Panc1 (cell line): ENCODE measurements at regions not wholly inside any gene's neighbourhood (a gene's known extent, or its start where the extent isn't known, plus 50 kb on each side); places are given as distances from the start of the nearest gene placed in this dataset.

Source experiments
- ATAC-seq: fragments of 200-7000 bp; cut with Tn5 transposase; 2 replicates; pipeline ENCODE4 v1.9.1; 2020; ENCODE audit warnings: mild to moderate bottlenecking, moderate library complexity
- BruUV-seq: library from RNA; stranded (reverse); fragments of 400-500 nt; replicated peaks from 2 replicates; lab custom pipeline; 2021; lab: Mats Ljungman, UMichigan
- CTCF ChIA-PET: fragments of 300-600 bp; sonication (Branson Sonifier 250); formaldehyde crosslinking; loops from one replicate; lab custom pipeline; 2022; ENCODE audit warnings: antibody characterized with exemption; lab: Charles Lee
- POLR2A ChIA-PET: fragments of 300-600 bp; sonication (Branson Sonifier 250); formaldehyde crosslinking; loops from one replicate; lab custom pipeline; 2022; ENCODE audit warnings: antibody characterized with exemption; lab: Charles Lee
- DNase-seq: peaks from one replicate; pipeline ENCODE4 v3.0.0-alpha.2; 2010; ENCODE audit warnings: low read depth, low spot score
- H3K27ac ChIP-seq: 2 replicates; pipeline ENCODE4 v1.5.1; 2011; ENCODE audit warnings: mild to moderate bottlenecking, low read length, inconsistent platforms
- H3K27me3 ChIP-seq: fragments of 200-500 bp; sonication (Bioruptor generic); 2 replicates; pipeline ENCODE4 v1.6.0; 2014; ENCODE audit warnings: low read length, inconsistent platforms; ENCODE audit not compliant: control insufficient read depth, insufficient read depth
- H3K36me3 ChIP-seq: fragments of 200-500 bp; sonication (Bioruptor generic); 2 replicates; pipeline ENCODE4 v1.5.1; 2014; ENCODE audit warnings: inconsistent platforms, mild to moderate bottlenecking, low read length, moderate library complexity; ENCODE audit not compliant: control insufficient read depth, insufficient read depth
- H3K4me1 ChIP-seq: 2 replicates; pipeline ENCODE4 v1.5.1; 2011; ENCODE audit warnings: inconsistent platforms, mild to moderate bottlenecking, low read length, moderate library complexity; ENCODE audit not compliant: control insufficient read depth, insufficient read depth
- H3K4me3 ChIP-seq, 2 experiments: 2 replicates each; pipeline ENCODE4 v1.5.1; 2011 to 2012; ENCODE audit warnings: low read depth in 2 of 2, low read length in 2 of 2, mild to moderate bottlenecking in 2 of 2, inconsistent platforms in 1 of 2, moderate library complexity in 1 of 2
- H3K9me3 ChIP-seq: fragments of 200-500 bp; sonication (Bioruptor generic); 2 replicates; pipeline ENCODE4 v1.5.1; 2014; ENCODE audit warnings: low read depth, mild to moderate bottlenecking, inconsistent platforms, low read length, moderate library complexity; ENCODE audit not compliant: control insufficient read depth, insufficient read depth
- CTCF ChIP-seq: fragments of 450-650 bp; IDR thresholded peaks from 2 replicates; pipeline ENCODE4 v1.5.1; 2017; ENCODE audit warnings: mild to moderate bottlenecking
- POLR2AphosphoS5 ChIP-seq: IDR thresholded peaks from 2 replicates; pipeline ENCODE4 v1.6.1; 2012; ENCODE audit warnings: mild to moderate bottlenecking, low read depth, low read length, moderate library complexity
- REST ChIP-seq, 2 experiments: IDR thresholded peaks; 2 replicates each; pipeline ENCODE4 v1.6.1; 2011 to 2012; ENCODE audit warnings: low read depth in 2 of 2, control low read depth in 1 of 2, low read length in 1 of 2, mild to moderate bottlenecking in 1 of 2, moderate library complexity in 1 of 2; ENCODE audit not compliant: insufficient read depth in 1 of 2
- SIN3A ChIP-seq: IDR thresholded peaks from 2 replicates; pipeline ENCODE4 v1.6.1; 2012; ENCODE audit warnings: low read depth, mild to moderate bottlenecking, low read length, moderate library complexity, borderline replicate concordance; ENCODE audit not compliant: insufficient read depth
- TCF7L2 ChIP-seq: IDR thresholded peaks from 2 replicates; pipeline ENCODE4 v1.6.1; 2011; ENCODE audit warnings: mild to moderate bottlenecking, low read depth, low read length, inconsistent platforms
- in situ Hi-C: cut with HindIII; loops from 2 replicates; pipeline ENCODE4 v1.10.0; 2016; ENCODE audit warnings: low sequenced_read_pairs, low pct_unique_long_range_greater_than_20kb
- intact Hi-C: fragments of 100-400 bp; cut with micrococcal nuclease; formaldehyde crosslinking; loops from one replicate; pipeline ENCODE4 v1.10.0; 2022; ENCODE audit not compliant: unreplicated experiment

- POLR2A ChIA-PET, result no interaction called here
- no peak for DNase-seq
- Histone ChIP-seq H3K36me3 (no peaks in the 10 kb centered on the region), H3K4me1 (no peaks in the 10 kb centered on the region), H3K27me3 (no peaks in the 10 kb centered on the region), H3K4me3 (no peak overlapping the region), H3K27ac (no peak overlapping the region), H3K9me3 (no peaks in the 10 kb centered on the region)
- CTCF ChIA-PET, result no interaction called here
- no TSS peak for BruUV-seq
- intact Hi-C loops (no loop called here), in situ Hi-C loops (no loop called here)
- TF ChIP-seq POLR2AphosphoS5 (no peak), SIN3A (no peak), TCF7L2 (no peak), REST (IDR thresholded peaks at IDR 0.05; ENCODE audit: insufficient read depth in 1 of 2, low read depth in 2 of 2, low read length in 1 of 2) (no peak), CTCF (no peak)
- ATAC-seq, result no peak
Measured at GRCh38 chrX:96140796-96141195, 543.8 kb upstream of the DIAPH2 start.

GRCh38 chrX:96147681-96148080 is 537.0 kb upstream of the DIAPH2 start:
- ChIA-PET CTCF (no interaction called here), POLR2A (no interaction called here)
- Histone ChIP-seq H3K4me1 (no peaks in the 10 kb centered on the region), H3K27ac (no peak overlapping the region), H3K27me3 (no peaks in the 10 kb centered on the region), H3K4me3 (no peak overlapping the region), H3K9me3 (no peaks in the 10 kb centered on the region), H3K36me3 (no peaks in the 10 kb centered on the region)
- TF ChIP-seq REST (IDR thresholded peaks at IDR 0.05; ENCODE audit: insufficient read depth in 1 of 2, low read depth in 2 of 2, low read length in 1 of 2) (no peak), SIN3A (no peak), POLR2AphosphoS5 (no peak), TCF7L2 (no peak), CTCF (no peak)
- ATAC-seq (no peak), DNase-seq (no peak)
- in situ Hi-C loops (no loop called here), intact Hi-C loops (no loop called here)
- BruUV-seq, result no TSS peak
